CD4-positive, alpha-beta memory T cell (primary cell): ENCODE measurements at regions not wholly inside any gene's neighbourhood (a gene's known extent, or its start where the extent isn't known, plus 50 kb on each side); places are given as distances from the start of the nearest gene placed in this dataset.

Source experiments
- CTCF ChIA-PET: fragments of 350-600 bp; sonication (Branson Sonifier 250); formaldehyde crosslinking; loops from one replicate; lab custom pipeline; 2021; ENCODE audit warnings: inconsistent platforms; ENCODE audit not compliant: partially characterized antibody; lab: Charles Lee
- POLR2A ChIA-PET: fragments of 350-600 bp; sonication (Branson Sonifier 250); formaldehyde crosslinking; loops from one replicate; lab custom pipeline; 2021; ENCODE audit not compliant: partially characterized antibody; lab: Charles Lee
- DNase-seq, 5 donors: peaks; one replicate each; pipeline versions ENCODE4 v3.0.0 to v3.0.0-alpha.2; 2020 to 2022; ENCODE audit warnings: mixed read lengths in 1 of 5
- H3K27ac ChIP-seq: one replicate; pipeline ENCODE4 v1.7.0; 2013; ENCODE audit warnings: low read depth, low read length
- H3K27me3 ChIP-seq: 2 replicates; pipeline ENCODE4 v1.7.0; 2013; ENCODE audit warnings: mild to moderate bottlenecking, low read length, moderate library complexity; ENCODE audit not compliant: insufficient read depth
- H3K36me3 ChIP-seq: 2 replicates; pipeline ENCODE4 v1.7.0; 2013; ENCODE audit warnings: mild to moderate bottlenecking, low read length, moderate library complexity; ENCODE audit not compliant: insufficient read depth
- H3K4me1 ChIP-seq: 2 replicates; pipeline ENCODE4 v1.7.0; 2013; ENCODE audit warnings: mild to moderate bottlenecking, low read length, moderate library complexity; ENCODE audit not compliant: insufficient read depth
- H3K4me3 ChIP-seq, 2 donors: one replicate each; pipeline ENCODE4 v1.7.0; 2013; ENCODE audit warnings: low read length in 2 of 2, mild to moderate bottlenecking in 1 of 2
- H3K9me3 ChIP-seq, 2 donors: one replicate each; pipeline ENCODE4 v1.7.0; 2013; ENCODE audit warnings: low read length in 2 of 2, control low read depth in 1 of 2; ENCODE audit not compliant: control insufficient read depth in 1 of 2
- H3K27ac Mint-ChIP-seq, 7 donors: one replicate each; pipeline ENCODE4 v1.8.0; 2020 to 2021; ENCODE audit warnings: mixed read lengths in 7 of 7, mild to moderate bottlenecking in 6 of 7, inconsistent platforms in 3 of 7, moderate library complexity in 3 of 7
- H3K27me3 Mint-ChIP-seq, 2 donors: one replicate each; pipeline ENCODE4 v1.8.0; 2020 to 2021; ENCODE audit warnings: mixed read lengths in 2 of 2
- H3K36me3 Mint-ChIP-seq, 2 donors: one replicate each; pipeline ENCODE4 v1.8.0; 2020 to 2021; ENCODE audit warnings: mixed read lengths in 2 of 2, inconsistent platforms in 1 of 2, mild to moderate bottlenecking in 1 of 2
- H3K4me1 Mint-ChIP-seq, 4 donors: one replicate each; pipeline ENCODE4 v1.8.0; 2020 to 2021; ENCODE audit warnings: mixed read lengths in 4 of 4, mild to moderate bottlenecking in 1 of 4
- H3K4me3 Mint-ChIP-seq, 8 donors: one replicate each; pipeline ENCODE4 v1.8.0; 2020 to 2021; ENCODE audit warnings: mixed read lengths in 8 of 8, mild to moderate bottlenecking in 7 of 8, moderate library complexity in 6 of 8, inconsistent platforms in 3 of 8
- H3K9me3 Mint-ChIP-seq, 8 donors: one replicate each; pipeline ENCODE4 v1.8.0; 2020 to 2021; ENCODE audit warnings: mixed read lengths in 8 of 8, mild to moderate bottlenecking in 5 of 8, inconsistent platforms in 3 of 8, moderate library complexity in 1 of 8
- intact Hi-C: fragments of 100-400 bp; cut with micrococcal nuclease; formaldehyde crosslinking; loops from one replicate; pipeline ENCODE4 v1.15.1; 2023

- H3K27ac ChIP-seq: no peak overlapping the region
- Mint-ChIP-seq H3K36me3 (peaks cover 0 to 9% of the 10 kb centered on the region in 2 donors), H3K4me3 (no peak overlapping the region), H3K27me3 (no peaks in the 10 kb centered on the region), H3K27ac (peak overlapping the region in 3 of 7 donors; percentile 2 to 73 (median 54)), H3K9me3 (peaks cover 0 to 2% (median 0%) of the 10 kb centered on the region in 8 donors), H3K4me1 (peaks cover 19 to 47% (median 30%) of the 10 kb centered on the region in 4 donors)
- CTCF ChIA-PET: interaction anchor here (1.0 kb wide), 1 partner anchor 948 kb away, joined by 3 read pairs; no protein-coding TSS in a partner anchor
- H3K36me3 ChIP-seq: no peaks in the 10 kb centered on the region
- H3K9me3 ChIP-seq: no peaks in the 10 kb centered on the region
- no peaks in the 10 kb centered on the region for H3K4me1 ChIP-seq
- H3K27me3 ChIP-seq: no peaks in the 10 kb centered on the region
- intact Hi-C loops: no loop called here
- H3K4me3 ChIP-seq: no peak overlapping the region
- DNase-seq: no peak
- POLR2A ChIA-PET: interaction anchor here (1.4 to 1.8 kb wide), 2 partner anchors 9 to 11 kb away, joined by 3 to 4 read pairs; no protein-coding TSS in a partner anchor
These were observed 819.6 kb downstream of the RNF144A start for GRCh38 chr2:7736646-7737305.

GRCh38 chr2:7738596-7738995 lies 821.4 kb downstream of the RNF144A start:
- Mint-ChIP-seq H3K9me3 (peaks cover 0 to 2% (median 0%) of the 10 kb centered on the region in 8 donors), H3K27ac (no peak overlapping the region), H3K4me1 (peaks cover 17 to 52% (median 27%) of the 10 kb centered on the region in 4 donors), H3K36me3 (peaks cover 0 to 3% of the 10 kb centered on the region in 2 donors), H3K27me3 (no peaks in the 10 kb centered on the region), H3K4me3 (no peak overlapping the region)
- Histone ChIP-seq H3K9me3 (no peaks in the 10 kb centered on the region), H3K4me1 (no peaks in the 10 kb centered on the region), H3K27me3 (no peaks in the 10 kb centered on the region), H3K36me3 (no peaks in the 10 kb centered on the region), H3K4me3 (no peak overlapping the region), H3K27ac (no peak overlapping the region)
- intact Hi-C loops: no loop called here
- CTCF ChIA-PET: no interaction called here
- POLR2A ChIA-PET: interaction anchor here (1.8 kb wide), 1 partner anchor 11 kb away, joined by 4 read pairs; no protein-coding TSS in a partner anchor
- no peak for DNase-seq

DNA sequence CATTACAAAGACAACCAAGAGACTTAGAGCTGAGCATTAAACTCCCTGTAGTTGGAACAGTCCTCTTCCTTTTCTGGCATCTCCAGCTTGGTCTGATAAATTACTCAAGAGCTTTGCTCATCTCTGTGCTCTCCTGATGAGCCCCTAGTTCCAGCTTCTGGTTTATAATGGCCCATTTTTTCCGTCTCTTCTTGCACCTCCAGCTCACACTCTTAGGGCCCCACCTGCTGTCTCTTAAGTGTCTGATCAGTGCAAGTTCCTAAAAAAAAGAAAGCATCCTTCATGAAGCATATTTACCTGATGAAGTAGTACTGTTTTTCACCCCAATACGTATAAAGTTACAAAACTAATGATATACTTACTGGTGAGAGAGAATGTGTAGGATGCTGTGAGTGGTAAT lies 822.9 kb downstream of the RNF144A start:
- Histone ChIP-seq H3K9me3 (no peaks in the 10 kb centered on the region), H3K4me3 (no peak overlapping the region), H3K27ac (no peak overlapping the region), H3K4me1 (no peaks in the 10 kb centered on the region), H3K27me3 (no peaks in the 10 kb centered on the region), H3K36me3 (no peaks in the 10 kb centered on the region)
- intact Hi-C loops: loop anchor here (2.0 kb wide), 1 partner anchor 15 kb away; no protein-coding TSS in a partner anchor
- Mint-ChIP-seq H3K9me3 (peaks cover 0 to 4% (median under 1%) of the 10 kb centered on the region in 8 donors), H3K36me3 (peaks cover 0 to 1% of the 10 kb centered on the region in 2 donors), H3K4me1 (peaks cover 19 to 54% (median 35%) of the 10 kb centered on the region in 4 donors), H3K4me3 (no peak overlapping the region), H3K27me3 (no peaks in the 10 kb centered on the region), H3K27ac (peak overlapping the region in 4 of 7 donors; percentile 10 to 87 (median 35))
- no peak for DNase-seq
- POLR2A ChIA-PET: interaction anchor here (1.2 to 1.7 kb wide), 3 partner anchors 8 to 942 kb away, joined by 5 to 7 read pairs (median 5); partner anchors contain the start of gene ID2
- CTCF ChIA-PET: interaction anchor here (0.8 to 1.5 kb wide), 8 partner anchors 9 to 805 kb away, joined by 3 to 9 read pairs (median 4); no protein-coding TSS in a partner anchor

GRCh38 chr2:7742301-7742700 lies 825.1 kb downstream of the RNF144A start:
- peak overlapping the region in 2 of 7 donors; percentile 14 to 82 for H3K27ac Mint-ChIP-seq
- DNase-seq: no peak
- intact Hi-C loops: no loop called here
- no peaks in the 10 kb centered on the region for H3K27me3 ChIP-seq
- H3K27ac ChIP-seq: no peak overlapping the region
- no peak overlapping the region for H3K4me3 ChIP-seq
- H3K4me1 Mint-ChIP-seq: peaks cover 16 to 53% (median 34%) of the 10 kb centered on the region in 4 donors
- H3K9me3 ChIP-seq: no peaks in the 10 kb centered on the region
- H3K4me3 Mint-ChIP-seq: no peak overlapping the region
- no peaks in the 10 kb centered on the region for H3K27me3 Mint-ChIP-seq
- POLR2A ChIA-PET: no interaction called here
- H3K4me1 ChIP-seq: peaks cover 10% of the 10 kb centered on the region
- H3K36me3 ChIP-seq: no peaks in the 10 kb centered on the region
- CTCF ChIA-PET: no interaction called here
- H3K9me3 Mint-ChIP-seq: peaks cover 0 to 4% (median 0%) of the 10 kb centered on the region in 8 donors
- no peaks in the 10 kb centered on the region for H3K36me3 Mint-ChIP-seq

DNA sequence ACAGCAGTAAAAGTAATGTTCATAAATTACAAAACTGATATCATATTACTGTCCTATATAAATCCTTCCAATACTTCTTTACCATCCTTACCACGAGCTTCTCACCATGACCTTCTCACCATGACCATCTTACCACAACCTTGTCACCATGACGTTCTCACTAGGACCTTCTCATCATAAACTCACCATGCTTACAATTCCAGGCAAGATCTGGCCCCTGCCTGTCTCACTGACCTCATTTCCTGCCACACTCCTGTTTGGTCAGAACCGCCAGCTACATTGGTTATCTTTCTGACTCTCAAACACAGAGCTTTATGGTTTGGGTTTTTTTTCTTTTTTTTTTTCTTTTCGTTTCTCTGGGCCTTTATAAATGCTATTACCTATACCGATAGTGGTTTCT lies 827.6 kb downstream of the RNF144A start:
- H3K4me3 Mint-ChIP-seq: peak overlapping the region in 5 of 8 donors; percentile 7 to 71 (median 21)

DNA sequence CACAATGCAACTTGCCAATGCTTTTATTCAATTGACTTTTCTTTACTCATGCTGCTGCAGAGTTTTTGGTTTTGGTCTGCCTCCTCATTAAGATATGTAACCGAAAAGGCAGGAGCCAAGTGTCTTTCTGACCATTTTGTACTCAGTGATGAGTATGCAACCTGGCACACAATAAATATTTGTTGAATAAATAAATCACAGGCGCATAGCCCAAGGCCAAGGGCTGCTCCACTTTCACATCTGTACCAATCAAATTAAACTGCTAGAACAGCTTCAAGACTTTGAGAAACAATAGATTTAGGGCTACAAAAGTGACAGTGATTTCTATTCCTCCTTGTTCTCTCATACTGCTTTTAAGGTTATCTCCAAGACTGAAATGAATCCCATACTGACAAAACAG lies 828.2 kb downstream of the RNF144A start:
- H3K4me3 ChIP-seq: no peak overlapping the region
- intact Hi-C loops: no loop called here
- H3K27ac ChIP-seq: no peak overlapping the region
- Mint-ChIP-seq H3K4me3 (peak overlapping the region in 5 of 8 donors; percentile 7 to 71 (median 12)), H3K27ac (peak overlapping the region; percentile 8 to 96 (median 58)), H3K36me3 (no peaks in the 10 kb centered on the region), H3K27me3 (no peaks in the 10 kb centered on the region), H3K4me1 (peaks cover 16 to 40% (median 27%) of the 10 kb centered on the region in 4 donors), H3K9me3 (peaks cover 0 to 4% (median 0%) of the 10 kb centered on the region in 8 donors)
- ChIA-PET CTCF (interaction anchor here (0.6 kb wide), 1 partner anchor 18 kb away, joined by 4 read pairs; no protein-coding TSS in a partner anchor), POLR2A (interaction anchor here (1.2 to 2.8 kb wide), 6 partner anchors 10 to 939 kb away, joined by 4 to 10 read pairs (median 5); partner anchors contain the start of gene ID2)
- no peaks in the 10 kb centered on the region for H3K36me3 ChIP-seq
- peaks cover 10% of the 10 kb centered on the region for H3K4me1 ChIP-seq
- H3K27me3 ChIP-seq: no peaks in the 10 kb centered on the region
- no peaks in the 10 kb centered on the region for H3K9me3 ChIP-seq
- DNase-seq: no peak

More for the DNA sequence above, 827.6 kb downstream of the RNF144A start:
- POLR2A ChIA-PET: interaction anchor here (1.2 to 2.8 kb wide), 6 partner anchors 9 to 940 kb away, joined by 4 to 10 read pairs (median 5); partner anchors contain the start of gene ID2
- Histone ChIP-seq H3K4me3 (no peak overlapping the region), H3K27me3 (no peaks in the 10 kb centered on the region), H3K9me3 (no peaks in the 10 kb centered on the region), H3K36me3 (no peaks in the 10 kb centered on the region), H3K4me1 (peaks cover 10% of the 10 kb centered on the region), H3K27ac (no peak overlapping the region)
- CTCF ChIA-PET: interaction anchor here (0.6 kb wide), 1 partner anchor 18 kb away, joined by 4 read pairs; no protein-coding TSS in a partner anchor
- peak overlapping the region; percentile 36 to 96 (median 90) for H3K27ac Mint-ChIP-seq
- H3K9me3 Mint-ChIP-seq: peaks cover 0 to 4% (median 0%) of the 10 kb centered on the region in 8 donors
- no peaks in the 10 kb centered on the region for H3K27me3 Mint-ChIP-seq
- peak; percentile 71 to 83 (median 75) for DNase-seq
- intact Hi-C loops: no loop called here
- H3K36me3 Mint-ChIP-seq: no peaks in the 10 kb centered on the region
- peaks cover 17 to 45% (median 28%) of the 10 kb centered on the region in 4 donors for H3K4me1 Mint-ChIP-seq
